Hepatocyte (in vitro differentiated cells): ENCODE measurements at regions not wholly inside any gene's neighbourhood (a gene's known extent, or its start where the extent isn't known, plus 50 kb on each side); places are given as distances from the start of the nearest gene placed in this dataset.

Experiments used
- DNase-seq: peaks from one replicate; pipeline ENCODE4 v3.0.0-alpha.2; 2016; ENCODE audit warnings: low spot score
- H2AFZ ChIP-seq: fragments of 200-600 bp; sonication (generic); 2 replicates; pipeline ENCODE4 v1.6.0; 2016; ENCODE audit warnings: antibody characterized with exemption, mild to moderate bottlenecking
- H3K27ac ChIP-seq: fragments of 200-600 bp; sonication (generic); 2 replicates; pipeline ENCODE4 v1.5.1; 2016; ENCODE audit warnings: mild to moderate bottlenecking
- H3K27me3 ChIP-seq: fragments of 200-600 bp; sonication (generic); 2 replicates; pipeline ENCODE4 v1.6.1; 2016
- H3K36me3 ChIP-seq: fragments of 200-600 bp; sonication (generic); replicated peaks from 2 replicates; pipeline ENCODE4 v1.5.1; 2016; ENCODE audit warnings: low read depth; ENCODE audit not compliant: insufficient read depth
- H3K4me1 ChIP-seq: fragments of 200-600 bp; sonication (generic); 2 replicates; pipeline ENCODE4 v1.5.1; 2016; ENCODE audit warnings: mild to moderate bottlenecking, moderate library complexity; ENCODE audit not compliant: insufficient read depth
- H3K4me2 ChIP-seq: fragments of 200-600 bp; sonication (generic); 2 replicates; pipeline ENCODE4 v1.6.0; 2016
- H3K4me3 ChIP-seq: fragments of 200-600 bp; sonication (generic); 2 replicates; pipeline ENCODE4 v1.5.1; 2016; ENCODE audit warnings: mild to moderate bottlenecking
- H3K79me2 ChIP-seq: fragments of 200-600 bp; sonication (generic); 2 replicates; pipeline ENCODE4 v1.6.0; 2017; ENCODE audit warnings: mild to moderate bottlenecking
- H3K9me2 ChIP-seq: fragments of 200-600 bp; sonication (generic); replicated peaks from 2 replicates; pipeline ENCODE4 v1.6.0; 2017; ENCODE audit warnings: mild to moderate bottlenecking; ENCODE audit not compliant: insufficient read depth
- H3K9me3 ChIP-seq: fragments of 200-600 bp; sonication (generic); 2 replicates; pipeline ENCODE4 v1.5.1; 2016; ENCODE audit warnings: low read depth, mild to moderate bottlenecking
- H4K20me1 ChIP-seq: fragments of 200-600 bp; sonication (generic); 2 replicates; pipeline ENCODE4 v1.6.0; 2016; ENCODE audit warnings: mild to moderate bottlenecking; ENCODE audit not compliant: insufficient read depth, poor library complexity, severe bottlenecking
- EZH2 ChIP-seq: fragments of 200-600 bp; sonication (generic); IDR thresholded peaks from 2 replicates; pipeline ENCODE4 v1.6.1; 2016; ENCODE audit warnings: antibody characterized with exemption, mild to moderate bottlenecking, borderline replicate concordance
- EZH2phosphoT487 ChIP-seq: fragments of 200-600 bp; sonication (generic); IDR thresholded peaks from one replicate; pipeline ENCODE4 v1.6.1; 2018; ENCODE audit warnings: antibody characterized with exemption, mild to moderate bottlenecking, low read depth, moderate library complexity; ENCODE audit not compliant: unreplicated experiment, severe bottlenecking
- WGBS: methylation state at CpG from one replicate; pipeline ENCODE4 v1.1.6; 2016; ENCODE audit warnings: low lambda C conversion rate; ENCODE audit errors: missing lambda C conversion rate; 5-methylcytosine and 5-hydroxymethylcytosine counted together
- TF ChIP-seq, protein P1 (sequence below): fragments of 200-600 bp; sonication (generic); IDR thresholded peaks from 2 replicates; pipeline ENCODE4 v1.5.1; 2016; ENCODE audit warnings: antibody characterized with exemption, mild to moderate bottlenecking; ENCODE audit not compliant: poor library complexity

DNA sequence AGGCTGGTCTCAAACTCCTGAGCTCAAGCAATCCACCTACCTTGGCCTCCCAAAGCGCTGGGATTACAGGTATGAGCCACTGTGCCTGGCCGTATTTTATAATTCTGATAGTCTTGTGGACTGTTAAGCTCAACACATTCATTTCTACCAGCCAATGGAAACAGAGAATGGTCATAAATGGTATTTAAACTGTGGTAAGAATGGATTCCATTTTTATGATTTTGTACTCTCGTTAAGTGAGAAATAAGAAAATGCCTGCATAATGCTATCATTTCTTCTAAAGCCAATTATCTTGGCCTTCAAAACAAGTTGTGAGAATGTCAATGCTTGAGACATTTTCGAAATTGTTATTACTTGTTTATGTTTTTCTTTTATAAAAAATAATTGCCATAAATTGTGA is 321.0 kb downstream of the IL15 start:
- H3K27ac ChIP-seq: no peak overlapping the region
- no peaks in the 10 kb centered on the region for H3K27me3 ChIP-seq
- H3K4me3 ChIP-seq: no peak overlapping the region
- H3K9me3 ChIP-seq: no peaks in the 10 kb centered on the region
- H3K36me3 ChIP-seq: no peaks in the 10 kb centered on the region
- 93% methylated on average over 4 of the region's 4 CpGs for WGBS
- no peak for TF ChIP-seq EZH2phosphoT487
- TF ChIP-seq, protein P1, sequence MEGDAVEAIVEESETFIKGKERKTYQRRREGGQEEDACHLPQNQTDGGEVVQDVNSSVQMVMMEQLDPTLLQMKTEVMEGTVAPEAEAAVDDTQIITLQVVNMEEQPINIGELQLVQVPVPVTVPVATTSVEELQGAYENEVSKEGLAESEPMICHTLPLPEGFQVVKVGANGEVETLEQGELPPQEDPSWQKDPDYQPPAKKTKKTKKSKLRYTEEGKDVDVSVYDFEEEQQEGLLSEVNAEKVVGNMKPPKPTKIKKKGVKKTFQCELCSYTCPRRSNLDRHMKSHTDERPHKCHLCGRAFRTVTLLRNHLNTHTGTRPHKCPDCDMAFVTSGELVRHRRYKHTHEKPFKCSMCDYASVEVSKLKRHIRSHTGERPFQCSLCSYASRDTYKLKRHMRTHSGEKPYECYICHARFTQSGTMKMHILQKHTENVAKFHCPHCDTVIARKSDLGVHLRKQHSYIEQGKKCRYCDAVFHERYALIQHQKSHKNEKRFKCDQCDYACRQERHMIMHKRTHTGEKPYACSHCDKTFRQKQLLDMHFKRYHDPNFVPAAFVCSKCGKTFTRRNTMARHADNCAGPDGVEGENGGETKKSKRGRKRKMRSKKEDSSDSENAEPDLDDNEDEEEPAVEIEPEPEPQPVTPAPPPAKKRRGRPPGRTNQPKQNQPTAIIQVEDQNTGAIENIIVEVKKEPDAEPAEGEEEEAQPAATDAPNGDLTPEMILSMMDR: no peak
- no peak for TF ChIP-seq EZH2
- no peaks in the 10 kb centered on the region for H3K9me2 ChIP-seq
- H3K79me2 ChIP-seq: no peaks in the 10 kb centered on the region
- no peaks in the 10 kb centered on the region for H3K4me1 ChIP-seq
- DNase-seq: no peak
- H2AFZ ChIP-seq: no peak overlapping the region
- H4K20me1 ChIP-seq: no peaks in the 10 kb centered on the region
- no peak overlapping the region for H3K4me2 ChIP-seq

DNA sequence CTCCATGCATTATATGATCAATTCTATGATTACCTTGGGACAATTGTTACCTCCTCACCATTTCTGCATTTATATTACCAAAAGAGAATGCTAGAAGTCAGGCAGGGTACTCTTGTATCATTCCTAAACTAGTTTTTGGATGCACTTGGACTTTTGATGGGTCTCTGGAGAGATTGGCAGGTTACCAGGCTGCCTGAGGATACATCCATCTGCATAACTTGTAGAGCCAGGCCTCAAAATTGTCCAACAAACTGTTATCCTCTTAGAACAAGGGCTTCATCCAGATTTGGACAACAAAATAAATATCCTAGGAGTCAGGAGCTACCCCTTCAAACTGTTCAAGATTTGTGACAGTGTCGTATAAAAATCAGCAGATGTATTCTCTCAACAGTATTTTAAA is 326.1 kb downstream of the IL15 start:
- Histone ChIP-seq H3K4me1 (no peaks in the 10 kb centered on the region), H3K79me2 (no peaks in the 10 kb centered on the region), H3K9me3 (no peaks in the 10 kb centered on the region), H3K4me3 (no peak overlapping the region), H4K20me1 (no peaks in the 10 kb centered on the region), H3K27me3 (no peaks in the 10 kb centered on the region), H3K9me2 (no peaks in the 10 kb centered on the region), H2AFZ (no peak overlapping the region), H3K36me3 (no peaks in the 10 kb centered on the region), H3K4me2 (no peak overlapping the region), H3K27ac (no peak overlapping the region)
- TF ChIP-seq, protein P1: no peak
- WGBS: 86% methylated on average over 1 of the region's 1 CpG
- no peak for DNase-seq

DNA sequence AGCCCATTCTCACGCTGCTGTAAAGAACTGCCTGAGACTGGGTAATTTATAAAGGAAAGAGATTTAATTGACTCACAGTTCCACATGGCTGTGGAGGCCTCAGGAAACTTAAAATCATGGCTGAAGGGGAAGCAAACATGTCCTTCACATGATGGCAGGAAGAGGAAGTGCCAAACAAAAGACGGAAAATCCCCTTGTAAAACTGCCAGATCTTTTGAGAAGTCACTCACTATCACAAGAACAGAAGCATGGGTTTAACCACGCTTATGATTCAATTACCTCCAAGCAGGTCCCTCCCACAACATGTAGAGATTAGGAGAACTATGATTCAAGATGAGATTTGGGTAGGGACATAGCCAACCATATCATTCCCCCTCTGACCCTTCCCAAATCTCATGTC is 335.5 kb downstream of the IL15 start:
- Histone ChIP-seq H2AFZ (no peak overlapping the region), H3K27me3 (no peaks in the 10 kb centered on the region)

DNA sequence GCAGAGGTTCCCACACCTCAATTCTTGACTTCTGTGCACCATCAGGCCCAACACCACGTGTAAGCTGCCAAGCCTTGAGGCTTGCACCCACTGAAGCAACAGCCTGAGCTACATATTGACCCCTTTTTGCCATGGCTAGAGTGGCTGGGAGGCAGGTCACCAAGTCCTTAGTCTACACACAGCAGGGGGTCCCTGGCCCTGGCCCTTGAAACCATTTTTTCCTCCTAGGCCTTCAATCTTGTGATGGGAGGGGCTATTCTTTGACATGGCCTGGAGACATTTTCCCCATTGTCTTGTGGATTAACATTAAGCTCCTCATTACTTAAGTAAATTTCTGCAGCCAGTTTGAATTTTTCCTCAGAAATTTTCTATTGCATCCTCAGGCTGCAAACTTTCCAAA is 336.6 kb downstream of the IL15 start:
- no peak overlapping the region for H3K27ac ChIP-seq
- WGBS: 70% methylated on average over 1 of the region's 1 CpG

More for the DNA sequence above, 335.5 kb downstream of the IL15 start:
- WGBS: 82% methylated on average over 3 of the region's 3 CpGs
- H3K79me2 ChIP-seq: no peaks in the 10 kb centered on the region
- no peaks in the 10 kb centered on the region for H3K9me2 ChIP-seq
- H3K27ac ChIP-seq: no peak overlapping the region
- H4K20me1 ChIP-seq: no peaks in the 10 kb centered on the region
- DNase-seq: no peak
- no peaks in the 10 kb centered on the region for H3K36me3 ChIP-seq
- H3K4me1 ChIP-seq: no peaks in the 10 kb centered on the region
- H3K4me2 ChIP-seq: no peak overlapping the region
- no peaks in the 10 kb centered on the region for H3K9me3 ChIP-seq
- TF ChIP-seq, protein P1: no peak
- no peak overlapping the region for H3K4me3 ChIP-seq

More for the DNA sequence above, 336.6 kb downstream of the IL15 start:
- Histone ChIP-seq H3K4me2 (no peak overlapping the region), H3K9me3 (no peaks in the 10 kb centered on the region), H3K36me3 (no peaks in the 10 kb centered on the region), H3K4me3 (no peak overlapping the region), H4K20me1 (no peaks in the 10 kb centered on the region), H3K4me1 (no peaks in the 10 kb centered on the region), H2AFZ (no peak overlapping the region), H3K79me2 (no peaks in the 10 kb centered on the region), H3K27me3 (no peaks in the 10 kb centered on the region), H3K9me2 (no peaks in the 10 kb centered on the region)
- DNase-seq: no peak
- TF ChIP-seq EZH2 (no peak), EZH2phosphoT487 (no peak)
- TF ChIP-seq, protein P1: no peak
